SK-N-MC (cell line): ENCODE measurements at regions not wholly inside any gene's neighbourhood (a gene's known extent, or its start where the extent isn't known, plus 50 kb on each side); places are given as distances from the start of the nearest gene placed in this dataset.

Source experiments
- DNase-seq: peaks from one replicate; pipeline ENCODE4 v3.0.0-alpha.2; 2011; ENCODE audit warnings: low read depth, low spot score
- H3K27ac ChIP-seq: fragments of 200-600 bp; sonication (generic); 2 replicates; pipeline ENCODE4 v1.5.1; 2016; ENCODE audit warnings: mixed run types
- H3K36me3 ChIP-seq: fragments of 200-600 bp; sonication (generic); 2 replicates; pipeline ENCODE4 v1.6.1; 2017; ENCODE audit warnings: antibody characterized with exemption, low read length, mixed read lengths; ENCODE audit not compliant: insufficient read depth
- H3K4me3 ChIP-seq: fragments of 200-600 bp; sonication (generic); 2 replicates; pipeline ENCODE4 v1.5.1; 2016
- H3K9ac ChIP-seq: fragments of 200-600 bp; sonication (generic); 2 replicates; pipeline ENCODE4 v1.8.0; 2017; ENCODE audit warnings: mixed run types, mixed read lengths; ENCODE audit not compliant: insufficient read length
- H3K9me3 ChIP-seq: fragments of 200-600 bp; sonication (generic); 2 replicates; pipeline ENCODE4 v1.6.1; 2017; ENCODE audit warnings: low read depth, mild to moderate bottlenecking, antibody characterized with exemption, low read length, moderate library complexity, mixed read lengths
- EZH2 ChIP-seq: fragments of 200-600 bp; sonication (generic); IDR thresholded peaks from one replicate; pipeline ENCODE4 v1.6.1; 2017; ENCODE audit warnings: antibody characterized with exemption
- FOXP2 ChIP-seq: optimal IDR thresholded peaks from 2 replicates; pipeline ENCODE3; 2011; ENCODE audit warnings: mild to moderate bottlenecking, moderate library complexity; ENCODE audit not compliant: insufficient read depth; ENCODE audit errors: extremely low read length, control extremely low read depth
- POLR2AphosphoS5 ChIP-seq: IDR thresholded peaks from 2 replicates; pipeline ENCODE4 v1.6.1; 2012; ENCODE audit warnings: mild to moderate bottlenecking, low read depth, low read length, borderline replicate concordance

- H3K27ac ChIP-seq, result no peak overlapping the region
- TF ChIP-seq EZH2 (no peak), POLR2AphosphoS5 (no peak), FOXP2 (no peak)
- no peak overlapping the region for H3K4me3 ChIP-seq
- no peak overlapping the region for H3K9ac ChIP-seq
- no peak for DNase-seq
- H3K9me3 ChIP-seq, result no peaks in the 10 kb centered on the region
- no peaks in the 10 kb centered on the region for H3K36me3 ChIP-seq
These were observed 334.5 kb upstream of the PCDH7 start for GRCh38 chr4:30385650-30386049.

GRCh38 chr4:30386266-30386895 lies 333.8 kb upstream of the PCDH7 start:
- no peak for TF ChIP-seq POLR2AphosphoS5
- Histone ChIP-seq H3K36me3 (no peaks in the 10 kb centered on the region), H3K4me3 (no peak overlapping the region), H3K27ac (no peak overlapping the region), H3K9me3 (no peaks in the 10 kb centered on the region), H3K9ac (no peak overlapping the region)
- no peak for DNase-seq

- Histone ChIP-seq H3K9ac (no peak overlapping the region), H3K27ac (no peak overlapping the region), H3K9me3 (no peaks in the 10 kb centered on the region), H3K36me3 (no peaks in the 10 kb centered on the region), H3K4me3 (no peak overlapping the region)
- DNase-seq, result no peak
- no peak for TF ChIP-seq POLR2AphosphoS5
- no peak for TF ChIP-seq FOXP2
- no peak for TF ChIP-seq EZH2
These were observed 324.3 kb upstream of the PCDH7 start for GRCh38 chr4:30395902-30396301.

- Histone ChIP-seq H3K27ac (no peak overlapping the region), H3K9me3 (no peaks in the 10 kb centered on the region), H3K9ac (no peak overlapping the region), H3K4me3 (no peak overlapping the region), H3K36me3 (no peaks in the 10 kb centered on the region)
- no peak for DNase-seq
- TF ChIP-seq POLR2AphosphoS5, result no peak
- no peak for TF ChIP-seq EZH2
- TF ChIP-seq FOXP2, result no peak
These were observed 323.2 kb upstream of the PCDH7 start for GRCh38 chr4:30396772-30397475.

- no peak for TF ChIP-seq POLR2AphosphoS5
- TF ChIP-seq FOXP2, result no peak
- TF ChIP-seq EZH2, result no peak
- Histone ChIP-seq H3K36me3 (no peaks in the 10 kb centered on the region), H3K4me3 (no peak overlapping the region), H3K9ac (no peak overlapping the region), H3K9me3 (no peaks in the 10 kb centered on the region), H3K27ac (no peak overlapping the region)
- DNase-seq, result no peak
These were observed 320.7 kb upstream of the PCDH7 start for GRCh38 chr4:30399476-30399875.

- H3K27ac ChIP-seq, result no peak overlapping the region
- H3K9ac ChIP-seq, result no peak overlapping the region
- no peak for DNase-seq
- TF ChIP-seq POLR2AphosphoS5, result no peak
- no peak overlapping the region for H3K4me3 ChIP-seq
- no peaks in the 10 kb centered on the region for H3K9me3 ChIP-seq
- H3K36me3 ChIP-seq, result no peaks in the 10 kb centered on the region
These were observed 317.9 kb upstream of the PCDH7 start for GRCh38 chr4:30402276-30402675.

- no peak for DNase-seq
- Histone ChIP-seq H3K4me3 (no peak overlapping the region), H3K9ac (no peak overlapping the region), H3K27ac (no peak overlapping the region), H3K9me3 (no peaks in the 10 kb centered on the region), H3K36me3 (no peaks in the 10 kb centered on the region)
- no peak for TF ChIP-seq FOXP2
- no peak for TF ChIP-seq EZH2
- TF ChIP-seq POLR2AphosphoS5, result no peak
These were observed 306.3 kb upstream of the PCDH7 start for GRCh38 chr4:30413915-30414314.

GRCh38 chr4:30416547-30416946 lies 303.6 kb upstream of the PCDH7 start:
- TF ChIP-seq FOXP2 (no peak), EZH2 (no peak), POLR2AphosphoS5 (no peak)
- Histone ChIP-seq H3K9ac (no peak overlapping the region), H3K9me3 (no peaks in the 10 kb centered on the region), H3K36me3 (no peaks in the 10 kb centered on the region), H3K4me3 (no peak overlapping the region), H3K27ac (no peak overlapping the region)
- DNase-seq, result no peak

- Histone ChIP-seq H3K4me3 (no peak overlapping the region), H3K36me3 (no peaks in the 10 kb centered on the region), H3K9ac (no peak overlapping the region), H3K9me3 (no peaks in the 10 kb centered on the region), H3K27ac (no peak overlapping the region)
- DNase-seq, result no peak
- TF ChIP-seq FOXP2 (no peak), POLR2AphosphoS5 (no peak), EZH2 (no peak)
These were observed 292.2 kb upstream of the PCDH7 start for GRCh38 chr4:30427932-30428331.
